Transverse colon (tissue), 4 donors: ENCODE measurements at regions not wholly inside any gene's neighbourhood (a gene's known extent, or its start where the extent isn't known, plus 50 kb on each side); places are given as distances from the start of the nearest gene placed in this dataset.

Source experiments
- DNase-seq: peaks from one replicate; pipeline ENCODE4 v3.0.0-alpha.2; 2019
- H3K27ac ChIP-seq, 4 donors: fragments of 200-600 bp; sonication (generic); 2 replicates each; pipeline ENCODE4 v1.5.1; 2016 to 2018; ENCODE audit warnings: inconsistent platforms in 4 of 4
- H3K27me3 ChIP-seq: fragments of 200-600 bp; sonication (generic); 2 replicates; pipeline ENCODE4 v1.5.1; 2017; ENCODE audit warnings: inconsistent platforms
- H3K36me3 ChIP-seq, 4 donors: fragments of 200-600 bp; sonication (generic); 2 replicates each; pipeline ENCODE4 v1.5.1; 2017 to 2019; ENCODE audit warnings: inconsistent platforms in 4 of 4
- H3K4me1 ChIP-seq, 4 donors: fragments of 200-600 bp; sonication (generic); 2 replicates each; pipeline ENCODE4 v1.5.1; 2017 to 2020; ENCODE audit warnings: inconsistent platforms in 4 of 4
- H3K4me3 ChIP-seq, 4 donors: fragments of 200-600 bp; sonication (generic); 1 replicate in 1 of 4; 2 replicates in 3 of 4; pipeline versions ENCODE4 v1.5.1 to v1.6.1; 2017 to 2019; ENCODE audit warnings: inconsistent platforms in 4 of 4
- H3K9me3 ChIP-seq, 2 donors: fragments of 200-600 bp; sonication (generic); 2 replicates each; pipeline ENCODE4 v1.5.1; 2017 to 2019; ENCODE audit warnings: inconsistent platforms in 2 of 2
- EP300 ChIP-seq: sonication (generic); formaldehyde crosslinking; IDR thresholded peaks from one replicate; pipeline ENCODE4 v1.6.1; 2017; ENCODE audit warnings: antibody characterized with exemption, low read depth
- POLR2A ChIP-seq: fragments of 450-650 bp; IDR thresholded peaks from one replicate; pipeline ENCODE4 v1.6.1; 2016; ENCODE audit warnings: antibody characterized with exemption, mild to moderate bottlenecking, moderate library complexity
- POLR2AphosphoS5 ChIP-seq, 3 donors: sonication (generic); formaldehyde crosslinking; IDR thresholded peaks; one replicate each; pipeline ENCODE4 v1.6.1; 2016; ENCODE audit warnings: antibody characterized with exemption in 3 of 3
- WGBS, 2 donors: methylation state at CpG; one replicate each; pipeline ENCODE4 v1.1.5; 2018; ENCODE audit warnings: low coverage in 1 of 2; 5-methylcytosine and 5-hydroxymethylcytosine counted together
- in situ Hi-C, 4 donors: fragments of 200-750 bp; cut with MboI; loops; one replicate each; pipeline versions ENCODE4 v1.15.0 to v1.15.1; 2017; ENCODE audit warnings: low sequenced_read_pairs in 3 of 4, low pct_ligation_motif_present in 1 of 4, low pct_unique_long_range_greater_than_20kb in 1 of 4
- intact Hi-C: fragments of 100-400 bp; cut with DNase I; formaldehyde crosslinking; loops from one replicate; pipeline ENCODE4 v1.15.1; 2023; ENCODE audit warnings: low total_unique reads
- TF ChIP-seq, protein P1 (sequence below), 5 experiments: fragments of 200-600 bp in 3 of 5; fragments of 450-650 bp in 2 of 5; sonication (generic) in 3 of 5; IDR thresholded peaks; 1 replicate in 2 of 5; 2 replicates in 3 of 5; pipeline ENCODE4 v1.5.1; 2016 to 2017; ENCODE audit warnings: antibody characterized with exemption in 5 of 5, inconsistent platforms in 3 of 5, mild to moderate bottlenecking in 2 of 5, moderate library complexity in 1 of 5

- TF ChIP-seq, protein P1, sequence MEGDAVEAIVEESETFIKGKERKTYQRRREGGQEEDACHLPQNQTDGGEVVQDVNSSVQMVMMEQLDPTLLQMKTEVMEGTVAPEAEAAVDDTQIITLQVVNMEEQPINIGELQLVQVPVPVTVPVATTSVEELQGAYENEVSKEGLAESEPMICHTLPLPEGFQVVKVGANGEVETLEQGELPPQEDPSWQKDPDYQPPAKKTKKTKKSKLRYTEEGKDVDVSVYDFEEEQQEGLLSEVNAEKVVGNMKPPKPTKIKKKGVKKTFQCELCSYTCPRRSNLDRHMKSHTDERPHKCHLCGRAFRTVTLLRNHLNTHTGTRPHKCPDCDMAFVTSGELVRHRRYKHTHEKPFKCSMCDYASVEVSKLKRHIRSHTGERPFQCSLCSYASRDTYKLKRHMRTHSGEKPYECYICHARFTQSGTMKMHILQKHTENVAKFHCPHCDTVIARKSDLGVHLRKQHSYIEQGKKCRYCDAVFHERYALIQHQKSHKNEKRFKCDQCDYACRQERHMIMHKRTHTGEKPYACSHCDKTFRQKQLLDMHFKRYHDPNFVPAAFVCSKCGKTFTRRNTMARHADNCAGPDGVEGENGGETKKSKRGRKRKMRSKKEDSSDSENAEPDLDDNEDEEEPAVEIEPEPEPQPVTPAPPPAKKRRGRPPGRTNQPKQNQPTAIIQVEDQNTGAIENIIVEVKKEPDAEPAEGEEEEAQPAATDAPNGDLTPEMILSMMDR (IDR thresholded peaks at IDR 0.05) = no peak
- TF ChIP-seq EP300 (no peak), POLR2AphosphoS5 (IDR thresholded peaks at IDR 0.05) (no peak), POLR2A (no peak)
- H3K4me1 ChIP-seq = peaks cover 4 to 15% (median 11%) of the 10 kb centered on the region in 4 donors
- H3K9me3 ChIP-seq = no peaks in the 10 kb centered on the region
- H3K27ac ChIP-seq = no peak overlapping the region
- H3K27me3 ChIP-seq = no peaks in the 10 kb centered on the region
- DNase-seq = no peak
- WGBS, 2 donors = 75% methylated on average over 1 to 2 of the region's 2 CpGs
- in situ Hi-C loops (no loop called here), intact Hi-C loops (no loop called here)
- no peaks in the 10 kb centered on the region for H3K36me3 ChIP-seq
- no peak overlapping the region for H3K4me3 ChIP-seq
Measured at GRCh38 chr10:109741712-109742111, 181.6 kb downstream of the XPNPEP1 start.

DNA sequence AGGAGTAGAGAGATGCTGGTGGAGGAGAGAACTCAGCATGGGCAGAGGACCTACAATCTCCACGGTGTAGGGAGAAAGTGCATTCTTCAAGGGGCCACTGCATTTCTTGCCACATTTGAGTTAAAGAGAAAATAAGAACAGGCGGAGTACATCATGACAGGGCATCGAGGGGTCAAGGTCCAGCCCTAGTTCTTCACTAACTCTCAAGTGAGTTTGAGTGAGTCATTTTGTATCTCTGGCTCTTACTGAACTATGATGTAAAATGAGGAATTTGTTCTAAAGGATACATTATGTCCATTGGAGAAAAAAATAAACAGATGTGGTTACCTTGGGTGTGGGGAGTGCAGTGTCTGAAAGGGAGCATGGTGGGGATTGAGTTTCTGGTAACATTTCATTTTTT, 182.9 kb downstream of the XPNPEP1 start:
- H3K36me3 ChIP-seq = no peaks in the 10 kb centered on the region
- TF ChIP-seq, protein P1 (IDR thresholded peaks at IDR 0.05) = no peak
- TF ChIP-seq POLR2AphosphoS5 (IDR thresholded peaks at IDR 0.05) (no peak), EP300 (no peak), POLR2A (no peak)
- 68 to 77% methylated on average over 3 of the region's 3 CpGs for WGBS, 2 donors
- no peaks in the 10 kb centered on the region for H3K9me3 ChIP-seq
- DNase-seq = peak; percentile 11
- in situ Hi-C loops (no loop called here), intact Hi-C loops (no loop called here)
- H3K4me3 ChIP-seq = no peak overlapping the region
- no peaks in the 10 kb centered on the region for H3K27me3 ChIP-seq
- no peak overlapping the region for H3K27ac ChIP-seq
- peaks cover 4 to 15% (median 11%) of the 10 kb centered on the region in 4 donors for H3K4me1 ChIP-seq

- in situ Hi-C loops = no loop called here
- H3K4me3 ChIP-seq = no peak overlapping the region
- no peaks in the 10 kb centered on the region for H3K36me3 ChIP-seq
- intact Hi-C loops = no loop called here
- no peaks in the 10 kb centered on the region for H3K27me3 ChIP-seq
- no peak for DNase-seq
- TF ChIP-seq POLR2AphosphoS5 (IDR thresholded peaks at IDR 0.05) = no peak
- TF ChIP-seq POLR2A = no peak
- TF ChIP-seq EP300 = no peak
- TF ChIP-seq, protein P1 (IDR thresholded peaks at IDR 0.05) = no peak
- H3K9me3 ChIP-seq = no peaks in the 10 kb centered on the region
- H3K4me1 ChIP-seq = peaks cover 0 to 4% (median 0%) of the 10 kb centered on the region in 4 donors
- H3K27ac ChIP-seq = no peak overlapping the region
- WGBS, 2 donors = 60 to 87% methylated on average over 1 to 5 of the region's 5 CpGs
Measured at GRCh38 chr10:109737626-109738025, 185.7 kb downstream of the XPNPEP1 start.

DNA sequence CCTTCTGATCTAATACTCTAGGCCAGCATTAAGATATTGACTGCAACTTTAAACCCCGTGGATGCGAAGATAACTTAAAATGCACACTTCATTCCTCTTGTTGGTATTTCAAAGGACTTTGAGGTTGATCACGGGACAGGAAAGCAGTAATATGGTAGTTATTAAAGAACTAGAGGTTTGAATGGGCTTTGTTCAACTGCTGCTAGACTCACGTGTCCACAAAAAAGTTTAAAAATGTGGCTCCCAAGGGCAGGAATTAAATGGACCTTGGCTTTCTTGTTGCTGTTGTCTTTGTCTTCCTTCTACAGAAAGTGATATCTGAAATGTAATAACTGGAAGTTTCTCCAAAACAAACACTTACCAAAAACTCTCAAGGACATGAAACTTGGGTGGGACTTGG, 186.3 kb downstream of the XPNPEP1 start:
- no peak for DNase-seq
- H3K9me3 ChIP-seq = no peaks in the 10 kb centered on the region
- no peak overlapping the region for H3K27ac ChIP-seq
- in situ Hi-C loops (no loop called here), intact Hi-C loops (no loop called here)
- no peak overlapping the region for H3K4me3 ChIP-seq
- no peaks in the 10 kb centered on the region for H3K36me3 ChIP-seq
- WGBS, 2 donors = 43 to 62% methylated on average over 4 of the region's 4 CpGs
- H3K27me3 ChIP-seq = no peaks in the 10 kb centered on the region
- H3K4me1 ChIP-seq = peaks cover 0 to 4% (median 0%) of the 10 kb centered on the region in 4 donors
- TF ChIP-seq POLR2A (no peak), EP300 (no peak)

- in situ Hi-C loops = no loop called here
- TF ChIP-seq EP300 (no peak), POLR2AphosphoS5 (IDR thresholded peaks at IDR 0.05) (no peak), POLR2A (no peak)
- TF ChIP-seq, protein P1 (IDR thresholded peaks at IDR 0.05) = no peak
- WGBS, 2 donors = 60 to 87% methylated on average over 3 to 4 of the region's 4 CpGs
- H3K36me3 ChIP-seq = no peaks in the 10 kb centered on the region
- H3K4me1 ChIP-seq = no peaks in the 10 kb centered on the region
- no peak for DNase-seq
- intact Hi-C loops = no loop called here
- no peak overlapping the region for H3K27ac ChIP-seq
- no peaks in the 10 kb centered on the region for H3K27me3 ChIP-seq
- no peak overlapping the region for H3K4me3 ChIP-seq
- no peaks in the 10 kb centered on the region for H3K9me3 ChIP-seq
Measured at GRCh38 chr10:109735776-109736175, 187.5 kb downstream of the XPNPEP1 start.
